GOT3 (cell line): ENCODE measurements at regions not wholly inside any gene's neighbourhood (a gene's known extent, or its start where the extent isn't known, plus 50 kb on each side); places are given as distances from the start of the nearest gene placed in this dataset.
"Not testable (repeated sequence)": the region's sequence is repeated elsewhere in the genome, so short reads cannot be mapped to it uniquely, and the experiment has no call there.

Experiments used
- DNase-seq: peaks from one replicate; lab custom pipeline; 2025; ENCODE audit warnings: mixed read lengths; lab: John Stamatoyannopoulos, UW

GRCh38 chr5:68115584-68115983 is 100.0 kb upstream of the PIK3R1 start:
- no peak for DNase-seq

- DNase-seq: no peak
Measured at GRCh38 chr5:68114378-68115040, 101.0 kb upstream of the PIK3R1 start.

GRCh38 chr5:68112658-68113057 is 102.9 kb upstream of the PIK3R1 start:
- no peak for DNase-seq

- DNase-seq: no peak
Measured at GRCh38 chr5:68110894-68111293, 104.7 kb upstream of the PIK3R1 start.

GRCh38 chr5:68110264-68110663 is 105.3 kb upstream of the PIK3R1 start:
- no peak for DNase-seq

GRCh38 chr5:68104217-68104616 is 111.3 kb upstream of the PIK3R1 start:
- DNase-seq: not testable (repeated sequence)

GRCh38 chr5:68103297-68103696 is 112.3 kb upstream of the PIK3R1 start:
- DNase-seq: not testable (repeated sequence)

GRCh38 chr5:68099327-68099726 is 116.2 kb upstream of the PIK3R1 start:
- no peak for DNase-seq

GRCh38 chr5:68093455-68094159 is 121.9 kb upstream of the PIK3R1 start:
- no peak for DNase-seq

- no peak for DNase-seq
Measured at GRCh38 chr5:68088302-68088701, 127.3 kb upstream of the PIK3R1 start.

GRCh38 chr5:68087866-68088265 is 127.7 kb upstream of the PIK3R1 start:
- DNase-seq: no peak

GRCh38 chr5:68086857-68087256 is 128.7 kb upstream of the PIK3R1 start:
- no peak for DNase-seq

GRCh38 chr5:68086439-68086838 is 129.1 kb upstream of the PIK3R1 start:
- no peak for DNase-seq

- DNase-seq: no peak
Measured at GRCh38 chr5:68084396-68084795, 131.2 kb upstream of the PIK3R1 start.

GRCh38 chr5:68080282-68081050 is 135.1 kb upstream of the PIK3R1 start:
- no peak for DNase-seq

GRCh38 chr5:68077349-68077894 is 138.1 kb upstream of the PIK3R1 start:
- no peak for DNase-seq

GRCh38 chr5:68074633-68075032 is 140.9 kb upstream of the PIK3R1 start:
- no peak for DNase-seq

GRCh38 chr5:68074048-68074632 is 141.4 kb upstream of the PIK3R1 start:
- no peak for DNase-seq

- no peak for DNase-seq
Measured at GRCh38 chr5:68071736-68072135, 143.8 kb upstream of the PIK3R1 start.

GRCh38 chr5:68071282-68071632 is 144.3 kb upstream of the PIK3R1 start:
- no peak for DNase-seq

GRCh38 chr5:68070591-68071281 is 144.8 kb upstream of the PIK3R1 start:
- DNase-seq: no peak
